Cardiac muscle cell (in vitro differentiated cells and primary cell): ENCODE measurements at regions not wholly inside any gene's neighbourhood (a gene's known extent, or its start where the extent isn't known, plus 50 kb on each side); places are given as distances from the start of the nearest gene placed in this dataset.

Experiments
- DNase-seq, 2 donors: peaks; one replicate each; pipeline versions ENCODE4 v3.0.0 to v3.0.0-alpha.2; 2010 to 2017; ENCODE audit warnings: low read depth in 1 of 2, low spot score in 1 of 2
- H3K27ac ChIP-seq: fragments of 200-600 bp; sonication (generic); 2 replicates; pipeline ENCODE4 v1.5.1; 2016
- H3K27me3 ChIP-seq: fragments of 200-600 bp; sonication (generic); 2 replicates; pipeline ENCODE4 v1.6.0; 2016; ENCODE audit warnings: control low read depth
- H3K36me3 ChIP-seq: fragments of 200-600 bp; sonication (generic); 2 replicates; pipeline ENCODE4 v1.5.1; 2016; ENCODE audit warnings: control low read depth
- H3K4me1 ChIP-seq: fragments of 200-600 bp; sonication (generic); 2 replicates; pipeline ENCODE4 v1.8.1; 2017; ENCODE audit warnings: low read depth, mild to moderate bottlenecking, mixed run types
- H3K4me3 ChIP-seq: fragments of 200-600 bp; sonication (generic); 2 replicates; pipeline ENCODE4 v1.5.1; 2016; ENCODE audit warnings: mild to moderate bottlenecking
- H3K9me3 ChIP-seq: fragments of 200-600 bp; sonication (generic); 2 replicates; pipeline ENCODE4 v1.5.1; 2017; ENCODE audit warnings: low read depth, mild to moderate bottlenecking, control low read depth
- CTCF ChIP-seq: IDR thresholded peaks from 2 replicates; pipeline ENCODE4 v1.5.1; 2012; ENCODE audit warnings: low read depth, mild to moderate bottlenecking, low read length

GRCh38 chr21:35697321-35697808 lies 363.0 kb downstream of the SETD4 start:
- H3K27me3 ChIP-seq, result peaks cover 6% of the 10 kb centered on the region
- H3K4me3 ChIP-seq, result no peak overlapping the region
- no peak overlapping the region for H3K27ac ChIP-seq
- no peaks in the 10 kb centered on the region for H3K36me3 ChIP-seq
- no peaks in the 10 kb centered on the region for H3K9me3 ChIP-seq
- peaks cover 10% of the 10 kb centered on the region for H3K4me1 ChIP-seq
- peak; percentile 81 to 92 for DNase-seq
- TF ChIP-seq CTCF, result no peak

DNA sequence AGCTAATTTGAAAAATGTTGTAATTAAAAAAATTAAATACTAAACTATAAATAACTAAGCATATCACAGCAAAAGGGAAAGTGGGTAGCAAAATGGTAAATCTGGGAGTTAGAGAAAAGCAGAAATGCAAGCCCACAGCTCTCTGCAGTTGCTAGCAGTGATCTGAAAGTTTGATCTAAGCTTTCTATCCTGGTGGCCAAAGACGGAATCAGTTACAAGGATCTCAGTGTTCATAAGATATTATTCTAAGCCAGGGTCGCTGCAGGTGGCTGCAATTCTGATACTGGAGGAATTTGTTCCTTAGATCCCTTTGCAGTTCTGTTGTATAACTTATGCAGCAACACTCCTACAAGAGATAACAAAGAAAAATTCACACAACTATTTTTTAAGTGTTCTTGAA lies 363.7 kb downstream of the SETD4 start:
- H3K36me3 ChIP-seq, result no peaks in the 10 kb centered on the region
- no peaks in the 10 kb centered on the region for H3K9me3 ChIP-seq
- H3K27me3 ChIP-seq, result peaks cover 6% of the 10 kb centered on the region
- no peak overlapping the region for H3K27ac ChIP-seq
- no peak for TF ChIP-seq CTCF
- H3K4me3 ChIP-seq, result no peak overlapping the region
- H3K4me1 ChIP-seq, result peaks cover 10% of the 10 kb centered on the region
- DNase-seq, result peak in 1 of 2 donors; percentile 2

GRCh38 chr21:35692311-35692710 lies 368.0 kb downstream of the SETD4 start:
- Histone ChIP-seq H3K4me1 (no peaks in the 10 kb centered on the region), H3K27me3 (peaks cover 13% of the 10 kb centered on the region), H3K4me3 (no peak overlapping the region), H3K36me3 (no peaks in the 10 kb centered on the region), H3K27ac (no peak overlapping the region), H3K9me3 (no peaks in the 10 kb centered on the region)
- TF ChIP-seq CTCF, result no peak
- DNase-seq, result no peak

DNA sequence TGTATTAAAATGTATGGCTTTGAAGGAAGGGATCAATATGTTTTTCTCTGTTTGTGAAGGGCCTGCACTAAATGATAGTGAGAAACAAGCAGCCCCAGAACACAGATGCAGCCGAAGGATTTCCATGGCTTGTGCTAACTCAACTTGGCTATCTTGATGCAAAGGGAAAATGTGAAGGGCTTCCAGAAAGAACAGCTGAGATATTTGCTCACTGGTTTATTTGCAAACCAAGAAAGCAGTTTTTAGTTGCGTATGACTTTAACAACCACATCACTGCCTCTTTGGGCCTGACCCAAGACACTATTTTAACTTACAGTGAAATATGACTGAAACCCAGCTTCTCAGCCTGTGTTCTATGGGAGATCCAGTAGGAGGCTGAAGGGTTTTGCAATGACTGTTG lies 369.9 kb downstream of the SETD4 start:
- Histone ChIP-seq H3K4me3 (no peak overlapping the region), H3K27ac (no peak overlapping the region), H3K36me3 (no peaks in the 10 kb centered on the region), H3K4me1 (no peaks in the 10 kb centered on the region), H3K27me3 (peaks cover 17% of the 10 kb centered on the region), H3K9me3 (no peaks in the 10 kb centered on the region)
- TF ChIP-seq CTCF, result no peak
- DNase-seq, result no peak

DNA sequence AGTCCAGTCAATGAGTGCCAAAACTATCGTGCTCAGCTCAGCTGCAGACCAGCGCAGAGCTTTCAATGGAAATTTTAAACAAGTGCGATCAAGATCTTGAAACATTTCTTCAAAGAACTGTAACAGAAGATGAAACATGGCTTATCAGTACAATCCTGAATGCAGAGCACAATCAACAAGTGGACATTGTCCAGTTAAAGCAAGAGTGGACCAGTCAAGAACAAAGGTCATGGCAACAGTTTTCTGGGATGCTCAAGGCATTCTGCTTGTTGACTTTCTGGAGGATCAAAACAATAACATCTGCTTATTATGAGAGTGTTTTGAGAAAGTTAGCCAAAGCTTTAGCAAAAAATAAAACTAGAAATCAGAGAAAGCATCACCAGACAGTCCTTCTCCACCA lies 374.2 kb downstream of the SETD4 start:
- no peak for TF ChIP-seq CTCF
- Histone ChIP-seq H3K27me3 (peaks cover 14% of the 10 kb centered on the region), H3K4me3 (no peak overlapping the region), H3K27ac (no peak overlapping the region), H3K36me3 (no peaks in the 10 kb centered on the region), H3K9me3 (no peaks in the 10 kb centered on the region), H3K4me1 (no peaks in the 10 kb centered on the region)
- DNase-seq, result no peak

- Histone ChIP-seq H3K27ac (no peak overlapping the region), H3K9me3 (no peaks in the 10 kb centered on the region), H3K27me3 (peaks cover 16% of the 10 kb centered on the region), H3K4me3 (no peak overlapping the region), H3K36me3 (no peaks in the 10 kb centered on the region), H3K4me1 (no peaks in the 10 kb centered on the region)
- no peak for DNase-seq
- no peak for TF ChIP-seq CTCF
Measured at GRCh38 chr21:35683664-35684304, 376.5 kb downstream of the SETD4 start.
